Liver (tissue), 8 donors: ENCODE measurements at regions not wholly inside any gene's neighbourhood (a gene's known extent, or its start where the extent isn't known, plus 50 kb on each side); places are given as distances from the start of the nearest gene placed in this dataset.

Experiments
- DNase-seq: peaks from one replicate; pipeline ENCODE4 v3.0.0-alpha.2; 2017; ENCODE audit warnings: low spot score
- H3K27ac ChIP-seq, 2 donors: one replicate each; pipeline ENCODE4 v1.7.0; 2013; ENCODE audit warnings: inconsistent platforms in 2 of 2, low read length in 2 of 2, control low read depth in 1 of 2, low read depth in 1 of 2, mild to moderate bottlenecking in 1 of 2
- H3K27me3 ChIP-seq, 4 donors: one replicate each; pipeline versions ENCODE4 v1.6.1 to v1.7.0; 2013; ENCODE audit warnings: low read length in 3 of 4, inconsistent platforms in 1 of 4, mild to moderate bottlenecking in 1 of 4, moderate library complexity in 1 of 4; ENCODE audit not compliant: control insufficient read depth in 4 of 4, insufficient read depth in 4 of 4
- H3K36me3 ChIP-seq, 4 donors: one replicate each; pipeline versions ENCODE4 v1.6.1 to v1.7.0; 2013; ENCODE audit warnings: low read length in 3 of 4, mild to moderate bottlenecking in 3 of 4, low read depth in 1 of 4, moderate library complexity in 1 of 4; ENCODE audit not compliant: control insufficient read depth in 4 of 4, insufficient read depth in 3 of 4
- H3K4me1 ChIP-seq, 4 donors: one replicate each; pipeline versions ENCODE4 v1.6.1 to v1.7.0; 2013; ENCODE audit warnings: low read length in 3 of 4, mild to moderate bottlenecking in 3 of 4, moderate library complexity in 1 of 4; ENCODE audit not compliant: control insufficient read depth in 4 of 4, insufficient read depth in 4 of 4
- H3K4me3 ChIP-seq, 3 donors: one replicate each; pipeline versions ENCODE4 v1.6.1 to v1.7.0; 2013; ENCODE audit warnings: low read length in 3 of 3, control low read depth in 1 of 3, low read depth in 1 of 3, mild to moderate bottlenecking in 1 of 3
- H3K9ac ChIP-seq, 2 donors: one replicate each; pipeline ENCODE4 v1.7.0; 2013; ENCODE audit warnings: low read length in 2 of 2, mild to moderate bottlenecking in 2 of 2, moderate library complexity in 2 of 2, control low read depth in 1 of 2, low read depth in 1 of 2
- H3K9me3 ChIP-seq, 4 donors: one replicate each; pipeline versions ENCODE4 v1.6.1 to v1.7.0; 2013; ENCODE audit warnings: low read length in 3 of 4; ENCODE audit not compliant: control insufficient read depth in 4 of 4
- EGR1 ChIP-seq, 2 donors: IDR thresholded peaks; 2 replicates each; pipeline ENCODE4 v1.6.1; 2016 to 2018; ENCODE audit warnings: antibody characterized with exemption in 2 of 2, low read depth in 2 of 2
- FOXA1 ChIP-seq: IDR thresholded peaks from 2 replicates; pipeline ENCODE4 v1.6.1; 2016; ENCODE audit warnings: antibody characterized with exemption
- FOXA2 ChIP-seq: IDR thresholded peaks from 2 replicates; pipeline ENCODE4 v1.6.1; 2016; ENCODE audit warnings: antibody characterized with exemption
- GABPA ChIP-seq, 2 donors: IDR thresholded peaks in 1 of 2; conservative IDR thresholded peaks in 1 of 2; 2 replicates each; pipeline ENCODE4 v1.6.1; 2016; ENCODE audit warnings: antibody characterized with exemption in 2 of 2, mild to moderate bottlenecking in 1 of 2, moderate library complexity in 1 of 2
- HNF4A ChIP-seq, 2 donors: conservative IDR thresholded peaks; 2 replicates each; pipeline ENCODE4 v1.6.1; 2016; ENCODE audit warnings: antibody characterized with exemption in 2 of 2, mild to moderate bottlenecking in 2 of 2
- HNF4G ChIP-seq: IDR thresholded peaks from 2 replicates; pipeline ENCODE4 v1.6.1; 2016; ENCODE audit warnings: antibody characterized with exemption
- JUND ChIP-seq, 2 donors: IDR thresholded peaks; 2 replicates each; pipeline ENCODE4 v1.6.1; 2016; ENCODE audit warnings: antibody characterized with exemption in 2 of 2
- NR2F2 ChIP-seq: IDR thresholded peaks from 2 replicates; pipeline ENCODE4 v1.6.1; 2016; ENCODE audit warnings: antibody characterized with exemption
- RAD21 ChIP-seq, 2 donors: IDR thresholded peaks; 2 replicates each; pipeline ENCODE4 v1.6.1; 2016; ENCODE audit warnings: antibody characterized with exemption in 2 of 2, mild to moderate bottlenecking in 2 of 2
- RXRA ChIP-seq, 2 donors: IDR thresholded peaks; 2 replicates each; pipeline ENCODE4 v1.6.1; 2017 to 2018; ENCODE audit warnings: antibody characterized with exemption in 2 of 2, mild to moderate bottlenecking in 1 of 2
- SP1 ChIP-seq: IDR thresholded peaks from 2 replicates; pipeline ENCODE4 v1.6.1; 2018; ENCODE audit warnings: antibody characterized with exemption, mild to moderate bottlenecking
- TAF1 ChIP-seq: conservative IDR thresholded peaks from 2 replicates; pipeline ENCODE4 v1.6.1; 2016; ENCODE audit warnings: antibody characterized with exemption, mild to moderate bottlenecking
- YY1 ChIP-seq: IDR thresholded peaks from 2 replicates; pipeline ENCODE4 v1.6.1; 2016; ENCODE audit warnings: antibody characterized with exemption, mild to moderate bottlenecking
- WGBS: extraction: QIAGEN DNeasy Blood & Tissue Kit; methylation state at CpG from one replicate; pipeline ENCODE4 v1.1.7; 2013; 5-methylcytosine and 5-hydroxymethylcytosine counted together
- TF ChIP-seq, protein P1 (sequence below): IDR thresholded peaks from 2 replicates; pipeline ENCODE4 v1.6.1; 2016; ENCODE audit warnings: antibody characterized with exemption
- TF ChIP-seq, protein P2 (sequence below): IDR thresholded peaks from 2 replicates; pipeline ENCODE4 v1.6.1; 2016; ENCODE audit warnings: antibody characterized with exemption, mild to moderate bottlenecking
- TF ChIP-seq, protein P3 (sequence below): IDR thresholded peaks from 2 replicates; pipeline ENCODE4 v1.6.1; 2016; ENCODE audit warnings: antibody characterized with exemption
- TF ChIP-seq, protein P4 (sequence below): IDR thresholded peaks from 2 replicates; pipeline ENCODE4 v1.6.1; 2016; ENCODE audit warnings: antibody characterized with exemption
- TF ChIP-seq, protein P5 (sequence below): fragments of 150-350 bp; IDR thresholded peaks from 2 replicates; pipeline ENCODE4 v1.5.1; 2017; ENCODE audit warnings: improper control_type of control experiment, low read depth, low read length; ENCODE audit not compliant: missing input control
- donor health status: healthy.
- donor health status: healthy.
- donor health status: healthy.
- donor health status: healthy.
- donor health status: healthy.

DNA sequence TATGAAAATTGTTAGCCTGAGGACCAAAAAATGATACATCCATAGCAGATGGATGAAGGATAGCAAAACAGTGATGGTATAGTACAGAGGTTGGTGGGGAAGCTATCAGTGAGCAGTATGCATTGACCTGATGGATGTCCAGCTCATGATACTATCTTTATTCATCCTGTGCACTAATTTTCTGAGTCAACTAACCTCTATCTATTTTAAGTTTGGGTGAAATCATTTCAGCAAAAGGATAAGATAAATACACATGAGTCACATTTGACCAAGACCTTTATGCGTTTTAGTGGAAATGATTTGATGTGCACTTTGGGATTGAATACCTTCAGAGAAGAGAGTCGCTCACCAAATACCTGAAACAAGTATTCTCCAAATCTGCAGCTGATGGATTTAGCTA, 351.0 kb upstream of the NR3C2 start:
- H3K9me3 ChIP-seq = no peaks in the 10 kb centered on the region
- H3K27ac ChIP-seq = no peak overlapping the region
- H3K27me3 ChIP-seq = no peaks in the 10 kb centered on the region
- 92% methylated on average over 2 of the region's 2 CpGs for WGBS
- TF ChIP-seq JUND (IDR thresholded peaks at IDR 0.05) (no peak), YY1 (no peak), RAD21 (IDR thresholded peaks at IDR 0.05) (no peak)
- TF ChIP-seq, protein P1, sequence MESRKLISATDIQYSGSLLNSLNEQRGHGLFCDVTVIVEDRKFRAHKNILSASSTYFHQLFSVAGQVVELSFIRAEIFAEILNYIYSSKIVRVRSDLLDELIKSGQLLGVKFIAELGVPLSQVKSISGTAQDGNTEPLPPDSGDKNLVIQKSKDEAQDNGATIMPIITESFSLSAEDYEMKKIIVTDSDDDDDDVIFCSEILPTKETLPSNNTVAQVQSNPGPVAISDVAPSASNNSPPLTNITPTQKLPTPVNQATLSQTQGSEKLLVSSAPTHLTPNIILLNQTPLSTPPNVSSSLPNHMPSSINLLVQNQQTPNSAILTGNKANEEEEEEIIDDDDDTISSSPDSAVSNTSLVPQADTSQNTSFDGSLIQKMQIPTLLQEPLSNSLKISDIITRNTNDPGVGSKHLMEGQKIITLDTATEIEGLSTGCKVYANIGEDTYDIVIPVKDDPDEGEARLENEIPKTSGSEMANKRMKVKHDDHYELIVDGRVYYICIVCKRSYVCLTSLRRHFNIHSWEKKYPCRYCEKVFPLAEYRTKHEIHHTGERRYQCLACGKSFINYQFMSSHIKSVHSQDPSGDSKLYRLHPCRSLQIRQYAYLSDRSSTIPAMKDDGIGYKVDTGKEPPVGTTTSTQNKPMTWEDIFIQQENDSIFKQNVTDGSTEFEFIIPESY = no peak
- TF ChIP-seq, protein P2, sequence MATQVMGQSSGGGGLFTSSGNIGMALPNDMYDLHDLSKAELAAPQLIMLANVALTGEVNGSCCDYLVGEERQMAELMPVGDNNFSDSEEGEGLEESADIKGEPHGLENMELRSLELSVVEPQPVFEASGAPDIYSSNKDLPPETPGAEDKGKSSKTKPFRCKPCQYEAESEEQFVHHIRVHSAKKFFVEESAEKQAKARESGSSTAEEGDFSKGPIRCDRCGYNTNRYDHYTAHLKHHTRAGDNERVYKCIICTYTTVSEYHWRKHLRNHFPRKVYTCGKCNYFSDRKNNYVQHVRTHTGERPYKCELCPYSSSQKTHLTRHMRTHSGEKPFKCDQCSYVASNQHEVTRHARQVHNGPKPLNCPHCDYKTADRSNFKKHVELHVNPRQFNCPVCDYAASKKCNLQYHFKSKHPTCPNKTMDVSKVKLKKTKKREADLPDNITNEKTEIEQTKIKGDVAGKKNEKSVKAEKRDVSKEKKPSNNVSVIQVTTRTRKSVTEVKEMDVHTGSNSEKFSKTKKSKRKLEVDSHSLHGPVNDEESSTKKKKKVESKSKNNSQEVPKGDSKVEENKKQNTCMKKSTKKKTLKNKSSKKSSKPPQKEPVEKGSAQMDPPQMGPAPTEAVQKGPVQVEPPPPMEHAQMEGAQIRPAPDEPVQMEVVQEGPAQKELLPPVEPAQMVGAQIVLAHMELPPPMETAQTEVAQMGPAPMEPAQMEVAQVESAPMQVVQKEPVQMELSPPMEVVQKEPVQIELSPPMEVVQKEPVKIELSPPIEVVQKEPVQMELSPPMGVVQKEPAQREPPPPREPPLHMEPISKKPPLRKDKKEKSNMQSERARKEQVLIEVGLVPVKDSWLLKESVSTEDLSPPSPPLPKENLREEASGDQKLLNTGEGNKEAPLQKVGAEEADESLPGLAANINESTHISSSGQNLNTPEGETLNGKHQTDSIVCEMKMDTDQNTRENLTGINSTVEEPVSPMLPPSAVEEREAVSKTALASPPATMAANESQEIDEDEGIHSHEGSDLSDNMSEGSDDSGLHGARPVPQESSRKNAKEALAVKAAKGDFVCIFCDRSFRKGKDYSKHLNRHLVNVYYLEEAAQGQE = no peak
- no peaks in the 10 kb centered on the region for H3K36me3 ChIP-seq
- no peak for DNase-seq
- H3K4me1 ChIP-seq = no peaks in the 10 kb centered on the region
- no peak overlapping the region for H3K4me3 ChIP-seq
- H3K9ac ChIP-seq = no peak overlapping the region

DNA sequence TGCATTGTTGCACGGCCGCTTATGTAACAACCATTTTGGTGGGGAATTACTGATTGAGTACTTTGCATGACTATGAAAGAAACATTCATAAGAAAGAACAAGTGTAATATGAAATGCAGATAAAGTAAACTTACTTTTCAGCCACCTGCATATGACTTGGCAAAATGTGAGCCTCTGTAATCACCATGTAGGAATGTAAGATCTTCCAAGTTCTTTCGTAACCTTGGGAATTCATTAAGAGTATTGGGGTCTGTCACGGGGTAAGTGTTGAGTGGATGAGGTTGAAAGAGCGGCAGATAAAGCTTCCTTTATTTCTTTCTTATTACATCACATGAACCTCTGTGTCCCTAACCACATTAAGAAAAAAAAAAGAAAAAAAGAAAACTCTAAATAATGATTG, 348.5 kb upstream of the NR3C2 start:
- TF ChIP-seq HNF4G = no peak
- no peak for TF ChIP-seq FOXA1
- no peak for TF ChIP-seq JUND (IDR thresholded peaks at IDR 0.05)
- TF ChIP-seq SP1 = no peak
- no peak for TF ChIP-seq NR2F2
- TF ChIP-seq GABPA (IDR thresholded peaks at IDR 0.05 in 1 of 2, conservative IDR thresholded peaks at IDR 0.05 in 1 of 2) = no peak
- no peak for TF ChIP-seq YY1
- TF ChIP-seq RXRA (IDR thresholded peaks at IDR 0.05) = no peak
- TF ChIP-seq, protein P3, sequence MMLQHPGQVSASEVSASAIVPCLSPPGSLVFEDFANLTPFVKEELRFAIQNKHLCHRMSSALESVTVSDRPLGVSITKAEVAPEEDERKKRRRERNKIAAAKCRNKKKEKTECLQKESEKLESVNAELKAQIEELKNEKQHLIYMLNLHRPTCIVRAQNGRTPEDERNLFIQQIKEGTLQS = no peak
- no peak for TF ChIP-seq EGR1 (IDR thresholded peaks at IDR 0.05; ENCODE audit: low read depth in 2 of 2)
- TF ChIP-seq, protein P1 = no peak
- TF ChIP-seq, protein P2 = no peak
- TF ChIP-seq TAF1 = no peak
- no peak for TF ChIP-seq HNF4A (conservative IDR thresholded peaks at IDR 0.05)
- TF ChIP-seq FOXA2 = no peak
- TF ChIP-seq RAD21 (IDR thresholded peaks at IDR 0.05) = no peak
- TF ChIP-seq, protein P4, sequence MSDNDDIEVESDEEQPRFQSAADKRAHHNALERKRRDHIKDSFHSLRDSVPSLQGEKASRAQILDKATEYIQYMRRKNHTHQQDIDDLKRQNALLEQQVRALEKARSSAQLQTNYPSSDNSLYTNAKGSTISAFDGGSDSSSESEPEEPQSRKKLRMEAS = no peak
- TF ChIP-seq, protein P5, sequence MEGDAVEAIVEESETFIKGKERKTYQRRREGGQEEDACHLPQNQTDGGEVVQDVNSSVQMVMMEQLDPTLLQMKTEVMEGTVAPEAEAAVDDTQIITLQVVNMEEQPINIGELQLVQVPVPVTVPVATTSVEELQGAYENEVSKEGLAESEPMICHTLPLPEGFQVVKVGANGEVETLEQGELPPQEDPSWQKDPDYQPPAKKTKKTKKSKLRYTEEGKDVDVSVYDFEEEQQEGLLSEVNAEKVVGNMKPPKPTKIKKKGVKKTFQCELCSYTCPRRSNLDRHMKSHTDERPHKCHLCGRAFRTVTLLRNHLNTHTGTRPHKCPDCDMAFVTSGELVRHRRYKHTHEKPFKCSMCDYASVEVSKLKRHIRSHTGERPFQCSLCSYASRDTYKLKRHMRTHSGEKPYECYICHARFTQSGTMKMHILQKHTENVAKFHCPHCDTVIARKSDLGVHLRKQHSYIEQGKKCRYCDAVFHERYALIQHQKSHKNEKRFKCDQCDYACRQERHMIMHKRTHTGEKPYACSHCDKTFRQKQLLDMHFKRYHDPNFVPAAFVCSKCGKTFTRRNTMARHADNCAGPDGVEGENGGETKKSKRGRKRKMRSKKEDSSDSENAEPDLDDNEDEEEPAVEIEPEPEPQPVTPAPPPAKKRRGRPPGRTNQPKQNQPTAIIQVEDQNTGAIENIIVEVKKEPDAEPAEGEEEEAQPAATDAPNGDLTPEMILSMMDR = no peak

More for the DNA sequence above, 348.5 kb upstream of the NR3C2 start:
- H3K27ac ChIP-seq = no peak overlapping the region
- no peak for DNase-seq
- 91% methylated on average over 5 of the region's 5 CpGs for WGBS
- H3K9ac ChIP-seq = no peak overlapping the region
- H3K4me1 ChIP-seq = no peaks in the 10 kb centered on the region
- H3K9me3 ChIP-seq = no peaks in the 10 kb centered on the region
- no peaks in the 10 kb centered on the region for H3K36me3 ChIP-seq
- H3K4me3 ChIP-seq = no peak overlapping the region
- H3K27me3 ChIP-seq = no peaks in the 10 kb centered on the region
